Colonic mucosa (tissue), 4 donors: ENCODE measurements at regions not wholly inside any gene's neighbourhood (a gene's known extent, or its start where the extent isn't known, plus 50 kb on each side); places are given as distances from the start of the nearest gene placed in this dataset.
"Not testable (repeated sequence)": the region's sequence is repeated elsewhere in the genome, so short reads cannot be mapped to it uniquely, and the experiment has no call there.

ENCODE experiments used
- DNase-seq: peaks from one replicate; pipeline ENCODE4 v3.0.0-alpha.2; 2020
- H3K27ac ChIP-seq: fragments of 200-600 bp; one replicate; pipeline ENCODE4 v1.8.0; 2021
- H3K27me3 ChIP-seq: fragments of 200-600 bp; one replicate; pipeline ENCODE4 v1.8.0; 2021
- H3K36me3 ChIP-seq: fragments of 200-600 bp; one replicate; pipeline ENCODE4 v1.8.0; 2021
- H3K4me1 ChIP-seq: fragments of 200-600 bp; one replicate; pipeline ENCODE4 v1.8.0; 2021; ENCODE audit warnings: mild to moderate bottlenecking
- H3K4me3 ChIP-seq: fragments of 200-600 bp; one replicate; pipeline ENCODE4 v1.8.0; 2021
- H3K9ac ChIP-seq, 2 donors: one replicate each; pipeline ENCODE4 v1.7.0; 2013; ENCODE audit warnings: control low read depth in 2 of 2, low read depth in 2 of 2, low read length in 2 of 2
- H3K9me3 ChIP-seq: fragments of 200-600 bp; one replicate; pipeline ENCODE4 v1.8.0; 2021
- intact Hi-C: fragments of 100-400 bp; cut with DNase I; formaldehyde crosslinking; loops from one replicate; pipeline ENCODE4 v1.14.1; 2022
- TF ChIP-seq, protein P1 (sequence below): fragments of 200-600 bp; IDR thresholded peaks from one replicate; pipeline ENCODE4 v1.8.0; 2022; ENCODE audit warnings: antibody characterized with exemption, mild to moderate bottlenecking
- donor health status: healthy.
- donor health status: DM: no; HTN: no; CAD: no.
- donor health status: DM: no; HTN: no; CAD: no.

DNA sequence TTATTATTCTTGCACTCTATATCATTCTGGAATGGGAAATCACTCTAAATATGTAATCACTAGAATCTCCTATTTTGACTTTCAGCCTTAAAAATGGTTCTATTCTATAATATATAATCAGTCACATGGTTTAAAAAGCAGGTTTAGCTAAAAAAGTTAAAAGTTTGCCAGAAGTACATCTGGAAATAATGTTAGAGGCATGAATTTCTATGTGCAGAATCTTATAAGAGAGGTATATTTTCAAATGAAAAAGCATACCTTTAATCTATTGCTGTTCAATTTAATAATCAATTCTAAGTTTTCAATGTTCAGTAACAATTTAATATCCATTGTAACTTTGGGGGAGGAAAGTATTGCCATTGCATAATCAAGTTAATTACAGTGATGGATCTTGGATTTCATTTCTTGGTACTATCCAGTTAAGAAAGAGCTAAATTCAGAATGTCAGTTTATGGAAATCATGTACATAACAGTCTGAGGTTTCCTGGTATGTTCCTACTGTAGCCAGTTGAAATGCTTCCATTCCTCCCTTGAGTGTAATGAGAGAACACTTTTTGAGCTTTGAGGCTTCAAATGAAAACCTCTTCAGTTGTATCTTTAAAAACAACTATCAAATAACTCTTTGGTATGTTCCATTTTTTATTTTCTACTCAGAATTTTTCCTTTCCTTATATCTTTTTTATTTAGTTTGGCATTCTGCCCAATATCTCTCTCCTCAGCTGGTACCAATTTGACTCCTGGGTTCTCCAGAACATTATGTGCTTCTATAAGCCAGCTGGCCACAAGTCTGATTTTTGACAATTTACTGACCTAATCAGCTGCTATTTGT lies 175.7 kb upstream of the COL11A1 start:
- Histone ChIP-seq H3K9me3 (no peaks in the 10 kb centered on the region), H3K4me1 (no peaks in the 10 kb centered on the region), H3K27ac (no peak overlapping the region), H3K4me3 (no peak overlapping the region), H3K36me3 (no peaks in the 10 kb centered on the region), H3K27me3 (no peaks in the 10 kb centered on the region), H3K9ac (no peak overlapping the region)
- TF ChIP-seq, protein P1, sequence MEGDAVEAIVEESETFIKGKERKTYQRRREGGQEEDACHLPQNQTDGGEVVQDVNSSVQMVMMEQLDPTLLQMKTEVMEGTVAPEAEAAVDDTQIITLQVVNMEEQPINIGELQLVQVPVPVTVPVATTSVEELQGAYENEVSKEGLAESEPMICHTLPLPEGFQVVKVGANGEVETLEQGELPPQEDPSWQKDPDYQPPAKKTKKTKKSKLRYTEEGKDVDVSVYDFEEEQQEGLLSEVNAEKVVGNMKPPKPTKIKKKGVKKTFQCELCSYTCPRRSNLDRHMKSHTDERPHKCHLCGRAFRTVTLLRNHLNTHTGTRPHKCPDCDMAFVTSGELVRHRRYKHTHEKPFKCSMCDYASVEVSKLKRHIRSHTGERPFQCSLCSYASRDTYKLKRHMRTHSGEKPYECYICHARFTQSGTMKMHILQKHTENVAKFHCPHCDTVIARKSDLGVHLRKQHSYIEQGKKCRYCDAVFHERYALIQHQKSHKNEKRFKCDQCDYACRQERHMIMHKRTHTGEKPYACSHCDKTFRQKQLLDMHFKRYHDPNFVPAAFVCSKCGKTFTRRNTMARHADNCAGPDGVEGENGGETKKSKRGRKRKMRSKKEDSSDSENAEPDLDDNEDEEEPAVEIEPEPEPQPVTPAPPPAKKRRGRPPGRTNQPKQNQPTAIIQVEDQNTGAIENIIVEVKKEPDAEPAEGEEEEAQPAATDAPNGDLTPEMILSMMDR: no peak
- intact Hi-C loops: no loop called here
- DNase-seq: no peak

DNA sequence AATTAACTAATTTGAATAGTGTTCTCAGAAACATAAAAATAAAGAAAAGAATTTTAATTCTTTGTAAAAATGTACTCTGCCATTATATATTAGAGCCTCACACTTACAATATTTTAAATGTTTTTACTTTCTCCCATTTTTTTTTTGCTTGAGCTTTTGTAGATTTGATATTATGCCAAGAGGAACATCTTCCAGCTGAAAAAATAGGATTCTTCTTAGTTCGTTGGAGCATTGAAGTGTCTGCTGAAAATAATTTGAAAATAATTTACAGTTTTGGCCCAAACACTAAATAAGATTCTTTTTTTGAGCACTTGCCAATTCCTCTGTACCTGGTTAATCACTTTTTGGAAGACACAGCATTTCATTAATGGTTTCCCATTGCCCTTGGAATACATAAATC lies 175.0 kb upstream of the COL11A1 start:
- TF ChIP-seq, protein P1: no peak
- DNase-seq: no peak
- Histone ChIP-seq H3K4me3 (no peak overlapping the region), H3K27ac (no peak overlapping the region), H3K9ac (no peak overlapping the region), H3K9me3 (no peaks in the 10 kb centered on the region), H3K4me1 (no peaks in the 10 kb centered on the region), H3K36me3 (no peaks in the 10 kb centered on the region), H3K27me3 (no peaks in the 10 kb centered on the region)
- intact Hi-C loops: no loop called here

DNA sequence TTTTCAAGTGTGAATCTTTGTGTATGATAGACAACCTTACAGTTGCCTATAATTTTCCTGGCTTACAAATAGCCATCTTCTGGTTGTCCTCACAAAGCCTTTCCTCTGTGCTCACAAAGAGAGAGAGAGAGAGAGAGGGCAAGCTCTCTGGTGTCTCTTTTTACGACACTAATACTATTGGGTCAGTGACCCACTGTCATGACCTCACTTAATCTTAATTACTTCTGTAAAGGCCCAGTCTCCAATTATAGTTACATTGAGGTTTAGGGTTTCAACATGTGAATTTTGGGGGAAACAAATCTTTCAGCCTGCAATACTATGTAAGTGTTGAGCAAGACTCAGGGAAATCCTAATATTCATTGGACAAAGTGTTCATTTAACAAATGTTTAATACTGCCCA lies 167.4 kb upstream of the COL11A1 start:
- Histone ChIP-seq H3K4me3 (no peak overlapping the region), H3K36me3 (no peaks in the 10 kb centered on the region), H3K27ac (no peak overlapping the region), H3K27me3 (no peaks in the 10 kb centered on the region), H3K4me1 (no peaks in the 10 kb centered on the region), H3K9ac (no peak overlapping the region), H3K9me3 (no peaks in the 10 kb centered on the region)
- TF ChIP-seq, protein P1: no peak
- no peak for DNase-seq
- intact Hi-C loops: no loop called here

DNA sequence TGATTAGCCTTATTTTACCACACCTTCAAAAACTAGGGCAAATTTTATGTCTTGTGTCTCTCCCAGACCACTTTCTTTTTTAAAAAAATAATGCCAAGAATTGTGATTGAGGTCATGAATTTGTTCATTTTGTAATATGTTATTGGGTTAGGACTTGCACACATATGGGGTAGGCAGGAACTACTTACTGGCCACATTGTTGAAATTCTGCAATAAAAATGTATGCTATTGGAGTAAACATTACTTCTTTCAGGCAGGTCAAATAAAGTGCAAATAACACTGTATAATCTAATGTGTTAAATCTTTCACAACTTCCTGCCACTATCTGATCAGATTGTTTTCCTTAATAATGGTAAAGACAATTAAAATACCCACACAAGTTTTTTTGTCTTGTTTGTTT lies 166.6 kb upstream of the COL11A1 start:
- Histone ChIP-seq H3K9me3 (no peaks in the 10 kb centered on the region), H3K4me3 (no peak overlapping the region), H3K36me3 (no peaks in the 10 kb centered on the region), H3K27me3 (no peaks in the 10 kb centered on the region), H3K4me1 (no peaks in the 10 kb centered on the region), H3K9ac (no peak overlapping the region), H3K27ac (no peak overlapping the region)
- TF ChIP-seq, protein P1: no peak
- no peak for DNase-seq
- intact Hi-C loops: no loop called here

DNA sequence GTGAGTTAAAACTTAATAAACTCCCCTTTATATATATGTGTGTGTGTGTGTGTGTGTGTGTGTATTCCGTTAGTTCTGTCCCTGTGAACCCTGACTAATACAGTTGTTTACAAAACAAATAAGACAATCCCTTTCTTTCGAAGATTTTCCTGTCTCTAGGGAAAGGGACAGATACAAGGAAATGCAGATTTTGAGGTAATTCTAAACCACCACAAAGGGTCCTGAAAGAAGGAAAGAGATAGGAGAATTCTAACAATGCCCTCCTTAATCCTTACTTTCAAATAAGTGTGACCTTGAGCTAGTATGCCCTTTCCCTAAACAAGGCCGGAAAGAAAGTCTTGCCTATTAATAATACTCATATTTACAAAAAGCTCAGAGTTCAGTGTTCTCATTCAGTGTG lies 164.8 kb upstream of the COL11A1 start:
- Histone ChIP-seq H3K4me1 (no peaks in the 10 kb centered on the region), H3K27ac (no peak overlapping the region), H3K27me3 (no peaks in the 10 kb centered on the region), H3K9ac (no peak overlapping the region), H3K36me3 (no peaks in the 10 kb centered on the region), H3K4me3 (no peak overlapping the region), H3K9me3 (no peaks in the 10 kb centered on the region)
- TF ChIP-seq, protein P1: no peak
- intact Hi-C loops: no loop called here
- DNase-seq: no peak

DNA sequence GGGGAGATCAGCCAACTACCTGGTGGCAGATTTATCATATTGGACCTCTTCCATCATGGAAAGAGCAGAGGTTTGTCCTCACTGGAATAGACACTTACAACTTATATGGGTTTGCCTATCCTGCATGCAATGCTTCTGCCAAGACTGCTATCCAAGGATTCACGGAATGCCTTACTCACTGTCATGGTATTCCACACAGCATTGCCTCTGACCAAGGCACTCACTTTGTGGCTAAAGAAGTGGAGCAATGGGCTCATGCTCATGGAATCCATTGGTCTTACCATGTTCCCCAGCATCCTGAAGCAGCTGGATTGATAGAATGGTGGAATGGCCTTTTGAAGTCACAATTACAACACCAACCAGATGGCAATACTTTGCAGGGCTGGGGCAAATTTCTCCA lies 163.1 kb upstream of the COL11A1 start:
- DNase-seq, H3K9ac ChIP-seq, H3K4me3 ChIP-seq, H3K4me1 ChIP-seq, H3K9me3 ChIP-seq, H3K27me3 ChIP-seq, H3K36me3 ChIP-seq, H3K27ac ChIP-seq, intact Hi-C loops: not testable (repeated sequence)
